Activated effector memory CD4-positive, alpha-beta T cell treated with anti-CD3 and anti-CD28 coated beads, Interleukin-2, amount 50 U/mL, for 16 hours (primary cell): ENCODE measurements at regions not wholly inside any gene's neighbourhood (a gene's known extent, or its start where the extent isn't known, plus 50 kb on each side); places are given as distances from the start of the nearest gene placed in this dataset.

Experiments used
- DNase-seq: peaks from one replicate; pipeline ENCODE4 v3.0.0-alpha.2; 2020

DNA sequence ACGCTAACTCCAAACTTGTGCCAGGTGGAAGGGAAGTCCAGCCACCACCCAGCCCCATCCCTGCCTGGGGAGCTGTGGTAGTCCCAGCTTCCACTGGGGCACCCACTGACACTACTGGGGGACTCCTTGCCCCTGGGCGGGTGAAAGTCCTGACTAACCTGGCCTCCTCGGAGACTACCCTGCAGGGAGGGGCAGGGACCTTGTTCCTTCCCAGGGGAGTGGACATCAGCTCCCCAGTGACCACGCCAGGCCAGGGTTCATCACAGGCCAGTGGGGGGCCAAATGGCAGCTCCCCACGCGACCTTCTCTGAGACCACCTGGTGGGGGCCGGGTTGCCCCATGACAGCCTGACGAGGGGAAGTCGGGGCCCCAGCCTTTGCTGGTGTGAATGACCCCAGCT is 420.0 kb upstream of the SALL3 start:
- DNase-seq, result no peak

GRCh38 chr18:78561757-78562510 is 417.7 kb upstream of the SALL3 start:
- DNase-seq, result no peak

DNA sequence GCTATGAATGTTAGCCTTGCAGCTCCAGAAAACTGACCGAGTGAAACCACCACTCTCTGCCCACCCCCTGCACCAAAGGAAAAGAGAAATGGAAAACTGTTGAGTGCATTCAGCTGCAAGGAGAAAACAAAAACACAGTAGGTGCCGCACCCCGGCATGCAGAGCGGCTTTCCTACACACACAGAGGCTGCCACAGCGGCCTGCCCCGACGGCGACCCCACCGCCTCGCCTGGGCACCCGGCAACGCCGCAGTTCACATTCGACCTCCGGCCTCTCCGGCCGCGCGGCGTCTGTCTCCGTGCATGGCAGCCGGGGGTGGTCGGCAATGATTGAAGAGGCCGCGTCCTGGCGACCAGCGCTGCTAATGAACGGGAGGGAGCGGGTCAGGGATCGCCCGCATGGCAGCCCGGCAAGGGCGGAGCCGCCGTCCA is 417.1 kb upstream of the SALL3 start:
- no peak for DNase-seq

- no peak for DNase-seq
These were observed 416.5 kb upstream of the SALL3 start for GRCh38 chr18:78563110-78563509.

- no peak for DNase-seq
These were observed 415.6 kb upstream of the SALL3 start for GRCh38 chr18:78564030-78564429.

DNA sequence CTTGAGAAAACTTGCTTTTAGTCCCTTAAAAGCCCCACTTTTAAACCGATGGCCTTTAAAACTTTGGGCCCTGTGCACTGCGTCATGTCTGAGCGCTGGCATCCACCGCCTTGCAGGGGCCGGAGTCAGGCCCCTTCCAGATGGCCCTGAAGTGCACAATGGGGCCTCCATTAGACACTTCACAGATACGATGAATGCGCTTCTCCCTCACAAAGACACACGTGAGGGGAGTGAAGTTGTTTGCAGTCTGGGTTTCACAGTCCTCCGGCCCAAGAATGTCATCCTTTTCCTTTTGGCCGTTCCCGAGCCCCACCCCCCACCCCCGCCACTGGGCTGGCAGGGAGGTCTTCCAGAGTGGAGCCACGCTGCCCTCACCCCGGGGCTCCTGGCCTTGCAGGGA is 415.1 kb upstream of the SALL3 start:
- DNase-seq, result no peak

- DNase-seq, result no peak
These were observed 414.4 kb upstream of the SALL3 start for GRCh38 chr18:78565240-78565639.

DNA sequence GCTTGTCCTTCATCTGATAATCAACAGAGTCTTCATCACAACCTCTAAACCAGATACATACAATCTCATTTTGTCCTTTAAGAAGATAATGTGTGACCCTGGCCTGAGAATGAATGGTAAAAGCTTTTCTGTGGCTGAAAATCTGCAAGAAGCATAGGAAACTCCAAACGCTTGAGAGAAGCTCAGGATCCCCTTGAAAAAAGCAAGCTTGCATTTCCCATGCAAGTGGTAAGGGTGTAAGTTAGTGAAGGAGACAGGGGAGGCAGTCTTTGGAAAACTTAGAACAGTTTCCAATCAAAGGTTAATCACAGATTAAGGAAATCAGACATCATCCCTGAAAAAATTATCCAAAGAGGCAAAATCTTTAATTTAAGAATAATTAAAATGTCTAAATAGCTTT is 413.6 kb upstream of the SALL3 start:
- no peak for DNase-seq

- DNase-seq, result no peak
These were observed 412.9 kb upstream of the SALL3 start for GRCh38 chr18:78566720-78567119.

- DNase-seq, result no peak
These were observed 408.4 kb upstream of the SALL3 start for GRCh38 chr18:78571063-78571785.

DNA sequence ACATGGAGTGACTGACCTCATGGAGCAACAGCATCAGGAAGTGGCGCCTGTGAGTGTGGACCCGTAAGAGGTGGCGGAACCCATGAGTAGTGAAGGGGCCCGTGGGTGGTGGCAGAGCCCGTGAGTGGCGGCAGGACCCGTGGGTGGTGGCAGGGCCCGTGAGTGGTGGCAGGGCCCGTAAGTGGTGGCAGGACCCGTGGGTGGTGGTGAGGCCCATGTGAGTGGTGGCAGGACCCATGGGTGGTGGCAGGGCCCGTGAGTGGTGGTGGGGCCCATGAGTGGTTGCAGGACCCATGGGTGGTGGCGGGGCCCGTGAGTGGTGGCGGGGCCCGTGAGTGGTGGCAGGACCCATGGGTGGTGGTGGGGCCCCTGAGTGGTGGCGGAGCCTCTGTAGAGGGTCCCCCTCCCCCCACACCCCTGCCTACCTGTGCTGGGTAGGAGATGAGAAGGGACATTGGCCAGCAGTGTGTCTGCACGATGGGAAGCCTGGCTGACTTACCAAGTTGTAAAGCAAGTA is 407.7 kb upstream of the SALL3 start:
- no peak for DNase-seq

GRCh38 chr18:78573773-78574172 is 405.8 kb upstream of the SALL3 start:
- DNase-seq, result no peak

GRCh38 chr18:78576967-78577366 is 402.7 kb upstream of the SALL3 start:
- no peak for DNase-seq

- no peak for DNase-seq
These were observed 400.2 kb upstream of the SALL3 start for GRCh38 chr18:78579449-78579848.

DNA sequence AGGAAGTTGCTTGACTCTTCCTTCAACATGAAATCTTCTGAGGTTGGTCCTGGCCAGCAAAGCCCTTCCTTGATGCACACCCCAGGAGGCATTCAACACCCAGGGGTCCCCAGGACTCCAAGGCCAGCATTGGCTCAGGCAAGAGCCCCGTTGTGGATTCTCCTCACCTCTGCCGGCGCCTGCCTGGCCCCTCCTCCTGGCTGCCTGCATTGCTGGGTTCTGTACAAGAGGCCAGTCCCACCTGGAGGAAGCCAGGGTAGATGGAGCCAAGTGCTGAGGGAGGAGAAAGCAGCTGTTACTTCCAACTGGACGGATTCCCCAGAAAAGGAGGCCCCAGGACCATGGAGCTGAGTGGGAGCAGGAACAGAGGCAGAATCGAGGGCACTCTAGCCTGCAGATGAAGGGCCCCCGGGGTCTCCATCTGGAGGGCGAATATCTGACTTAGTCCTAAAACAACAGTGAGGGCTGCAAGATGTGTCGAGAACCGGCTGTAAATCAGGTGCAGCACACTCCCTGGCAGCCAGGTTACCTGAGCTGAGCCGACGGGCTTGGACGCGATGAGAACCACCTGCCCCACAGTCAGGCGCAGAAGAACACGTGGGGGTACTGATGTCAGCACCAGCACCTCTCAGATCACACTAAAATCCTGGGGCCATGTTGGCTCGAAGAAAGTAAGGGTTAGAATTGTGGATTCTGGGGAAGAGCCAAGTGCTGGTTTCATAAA is 399.6 kb upstream of the SALL3 start:
- DNase-seq, result no peak

DNA sequence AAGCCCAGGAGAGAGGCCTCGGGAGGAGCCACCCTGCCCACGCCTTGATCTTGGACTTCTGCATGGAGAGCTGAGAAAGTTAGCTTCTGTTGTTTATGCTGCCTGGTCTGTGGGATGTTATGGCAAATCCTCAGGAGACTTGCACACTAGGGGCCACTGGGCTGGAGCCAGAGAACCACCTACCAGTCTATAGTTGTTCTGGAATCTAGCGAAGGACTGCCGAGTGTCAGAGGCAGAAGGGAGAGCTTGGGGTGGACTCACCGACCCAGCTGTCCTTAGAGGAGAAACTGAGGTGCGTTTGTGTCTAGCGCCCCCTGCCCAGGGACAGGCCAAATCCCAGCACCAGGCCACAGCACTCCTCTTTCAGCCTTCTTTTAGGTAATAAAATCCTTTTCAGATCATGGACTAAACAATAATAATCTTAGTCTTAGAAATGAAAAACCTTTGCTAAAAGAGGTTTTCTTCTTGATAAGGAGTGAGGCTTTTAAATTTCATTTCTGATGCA is 398.7 kb upstream of the SALL3 start:
- DNase-seq, result no peak

DNA sequence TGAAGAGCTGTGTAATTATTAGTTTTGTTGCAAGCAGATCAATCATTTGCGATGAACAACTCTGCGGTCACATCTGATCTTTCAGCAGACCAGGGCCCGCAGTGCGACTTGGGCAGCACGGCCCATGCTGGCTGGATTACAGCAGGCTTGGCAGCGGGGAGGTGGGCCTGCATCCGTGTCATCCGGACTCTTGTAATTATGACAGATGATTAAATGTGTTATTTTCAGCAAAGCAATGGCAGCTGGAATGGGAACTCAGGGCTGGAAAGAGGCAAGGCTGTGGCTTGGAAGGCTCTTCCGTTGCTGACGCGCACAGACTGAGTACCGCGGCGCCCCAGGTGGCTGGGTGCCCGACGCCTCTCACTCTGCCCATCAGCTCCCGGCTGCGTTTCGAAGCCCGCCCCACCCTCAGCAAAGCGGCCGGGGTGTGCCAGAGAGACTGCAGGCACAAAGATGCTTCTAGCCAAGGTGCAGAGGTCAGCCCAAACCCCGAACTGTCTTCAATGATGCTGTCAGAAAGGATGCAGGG is 397.4 kb upstream of the SALL3 start:
- DNase-seq, result no peak

DNA sequence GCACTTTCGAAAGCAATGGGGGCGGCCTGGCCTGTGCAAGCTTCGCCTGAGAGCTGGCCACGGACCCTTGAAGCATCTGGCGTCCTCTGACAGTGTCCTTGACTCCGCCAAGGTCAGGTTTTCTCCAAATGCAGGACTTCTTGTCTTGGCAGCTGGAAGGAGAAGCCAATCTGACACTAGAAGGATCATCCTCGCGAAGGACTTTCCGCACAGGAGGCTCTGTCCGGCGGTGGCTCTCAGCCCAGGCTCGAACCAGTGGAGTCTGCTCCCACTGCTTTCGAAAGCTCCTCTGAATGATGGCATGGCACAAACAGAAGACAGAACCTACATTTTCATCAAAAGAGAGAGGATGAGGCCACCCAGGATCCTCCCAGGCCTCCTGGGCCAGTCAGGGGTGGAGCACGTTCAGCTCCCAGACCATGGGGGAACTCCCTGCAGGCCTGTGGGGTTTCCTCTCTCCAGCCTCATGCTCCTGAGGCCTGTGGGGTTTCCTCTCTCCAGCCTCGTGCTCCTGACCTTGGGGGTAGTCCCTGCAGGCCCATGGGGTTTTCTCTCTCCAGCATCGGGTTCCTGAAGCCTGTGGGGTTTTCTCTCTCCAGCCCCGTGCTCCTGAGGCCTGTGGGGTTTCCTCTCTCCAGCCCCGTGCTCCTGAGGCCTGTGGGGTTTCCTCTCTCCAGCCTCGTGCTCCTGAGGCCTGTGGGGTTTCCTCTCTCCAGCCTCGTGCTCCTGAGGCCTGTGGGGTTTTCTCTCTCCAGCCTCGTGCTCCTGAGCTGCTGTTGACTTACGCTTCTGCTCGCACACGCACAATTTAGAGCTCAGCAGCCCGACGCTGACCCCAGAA is 396.5 kb upstream of the SALL3 start:
- DNase-seq, result no peak

- DNase-seq, result no peak
These were observed 395.7 kb upstream of the SALL3 start for GRCh38 chr18:78583739-78584458.

DNA sequence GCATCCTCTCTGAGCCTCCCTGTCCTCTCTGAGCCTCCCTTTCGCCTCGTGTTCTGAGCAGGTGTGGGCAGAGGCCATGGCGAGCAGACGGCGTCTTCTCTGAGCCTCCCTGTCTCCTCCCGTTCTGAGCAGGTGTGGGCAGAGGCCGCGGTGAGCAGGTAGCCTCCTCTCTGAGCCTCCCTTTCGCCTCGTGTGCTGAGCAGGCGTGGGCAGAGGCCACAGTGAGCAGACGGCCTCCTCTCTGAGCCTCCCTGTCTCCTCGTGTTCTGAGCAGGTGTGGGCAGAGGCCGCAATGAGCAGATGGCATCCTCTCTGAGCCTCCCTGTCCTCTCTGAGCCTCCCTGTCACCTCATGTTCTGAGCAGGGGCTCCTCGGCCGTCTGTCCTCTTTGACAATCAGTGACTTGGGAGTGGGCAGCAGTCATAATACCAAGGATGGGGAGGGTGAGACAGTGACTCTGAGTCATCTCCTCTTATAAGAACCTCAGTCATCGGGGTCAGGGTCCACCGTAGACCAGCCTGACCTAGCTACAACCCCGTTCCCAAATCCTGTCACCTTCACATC is 395.1 kb upstream of the SALL3 start:
- DNase-seq, result no peak

- DNase-seq, result no peak
These were observed 393.0 kb upstream of the SALL3 start for GRCh38 chr18:78586586-78586985.
